G401.6 (cell line): ENCODE measurements at regions not wholly inside any gene's neighbourhood (a gene's known extent, or its start where the extent isn't known, plus 50 kb on each side); places are given as distances from the start of the nearest gene placed in this dataset.

ENCODE experiments used
- FAIRE-seq: peaks from 2 replicates; lab custom pipeline; 2012; peaks lifted over from hg19 to GRCh38; lab: Jason Lieb, UNC

DNA sequence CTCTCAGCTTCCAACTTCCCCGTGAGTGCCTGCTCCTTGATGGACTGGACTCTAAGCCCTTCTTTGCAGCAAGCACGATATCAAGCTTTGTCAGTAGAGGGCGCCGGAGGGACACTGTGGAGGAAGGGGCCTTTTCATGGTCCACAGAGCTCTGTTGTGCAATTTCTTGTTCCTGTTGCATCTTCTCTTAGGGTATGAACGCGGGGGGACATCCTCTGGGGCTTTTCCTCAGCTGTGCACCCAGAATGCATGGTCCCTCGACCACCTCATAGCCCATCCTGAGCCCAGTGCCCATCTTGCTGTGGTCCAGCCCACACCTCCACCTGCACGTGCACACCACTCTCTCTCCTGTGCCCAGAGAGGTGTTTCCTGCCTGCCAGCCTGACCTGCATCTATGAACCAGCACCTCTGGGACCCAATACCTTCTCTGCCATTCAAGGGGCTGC lies 556.8 kb downstream of the PTPRU start:
- no peak for FAIRE-seq

- FAIRE-seq = no peak
Observed at GRCh38 chr1:29789910-29790247, 553.6 kb downstream of the PTPRU start.

- FAIRE-seq = no peak
Observed at GRCh38 chr1:29789221-29789909, 553.0 kb downstream of the PTPRU start.

- no peak for FAIRE-seq
Observed at GRCh38 chr1:29786791-29787732, 550.7 kb downstream of the PTPRU start.

GRCh38 chr1:29786195-29786594 lies 549.9 kb downstream of the PTPRU start:
- FAIRE-seq = no peak

- FAIRE-seq = no peak
Observed at GRCh38 chr1:29785554-29785953, 549.2 kb downstream of the PTPRU start.

DNA sequence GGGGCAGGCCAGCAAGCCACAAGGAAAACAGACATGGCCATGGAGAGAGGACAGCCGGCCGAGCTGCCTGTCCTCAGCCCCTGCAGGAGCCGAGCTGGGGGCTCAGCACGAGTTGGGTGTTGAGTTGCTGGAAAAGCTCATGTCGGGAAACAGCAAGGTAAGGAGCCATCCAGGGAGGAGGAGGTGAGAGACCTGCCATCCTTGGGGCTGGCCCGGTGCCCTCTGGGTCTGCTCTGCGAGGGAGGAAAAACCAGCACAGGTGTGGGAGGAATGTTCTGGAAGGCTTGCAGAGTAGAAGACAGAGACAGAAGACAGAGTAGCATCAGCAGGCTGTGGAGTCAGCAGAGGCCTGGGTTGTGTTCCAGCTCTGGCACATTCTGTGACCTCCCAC lies 548.8 kb downstream of the PTPRU start:
- no peak for FAIRE-seq

- FAIRE-seq = no peak
Observed at GRCh38 chr1:29784276-29785136, 548.2 kb downstream of the PTPRU start.

- no peak for FAIRE-seq
Observed at GRCh38 chr1:29783508-29784275, 547.4 kb downstream of the PTPRU start.

- no peak for FAIRE-seq
Observed at GRCh38 chr1:29782846-29783507, 546.7 kb downstream of the PTPRU start.

- no peak for FAIRE-seq
Observed at GRCh38 chr1:29779146-29779545, 542.8 kb downstream of the PTPRU start.

DNA sequence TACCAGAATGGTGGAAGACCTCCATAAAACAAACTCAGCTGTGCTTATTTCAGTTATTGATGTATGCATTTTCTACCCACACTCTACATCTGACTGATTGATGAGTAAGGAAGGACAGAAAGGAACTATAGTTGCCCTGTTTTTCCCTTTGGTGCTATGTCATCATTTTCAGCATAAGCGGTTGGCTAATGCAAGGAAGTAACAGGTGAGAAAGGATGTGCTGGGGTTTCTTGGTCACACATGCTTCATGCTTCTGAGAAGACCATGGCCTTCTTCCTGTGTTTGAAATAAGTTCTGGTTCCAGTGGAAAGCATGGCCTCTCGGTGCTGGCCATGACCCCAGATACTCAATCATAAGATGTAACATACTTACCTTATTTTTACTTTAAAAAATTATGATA lies 541.2 kb downstream of the PTPRU start:
- FAIRE-seq = no peak

DNA sequence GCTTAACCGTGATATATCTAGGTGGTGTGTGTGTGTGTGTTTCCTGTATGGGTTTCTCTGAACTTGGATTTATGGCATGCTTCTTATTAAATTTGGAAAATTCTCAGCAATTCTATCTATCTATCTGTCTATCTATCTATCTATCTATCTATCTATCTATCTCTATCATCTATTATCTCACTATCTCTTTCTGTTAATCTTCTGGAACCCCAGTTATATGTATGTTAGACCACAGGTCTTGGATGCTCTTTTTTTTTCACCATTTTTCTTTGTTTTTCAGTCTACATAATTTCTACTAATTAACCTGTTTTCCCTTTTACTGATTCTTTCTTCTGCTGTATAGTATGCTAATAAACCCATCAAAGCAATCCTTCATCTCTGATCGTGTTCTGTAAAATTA lies 538.0 kb downstream of the PTPRU start:
- FAIRE-seq = no peak

DNA sequence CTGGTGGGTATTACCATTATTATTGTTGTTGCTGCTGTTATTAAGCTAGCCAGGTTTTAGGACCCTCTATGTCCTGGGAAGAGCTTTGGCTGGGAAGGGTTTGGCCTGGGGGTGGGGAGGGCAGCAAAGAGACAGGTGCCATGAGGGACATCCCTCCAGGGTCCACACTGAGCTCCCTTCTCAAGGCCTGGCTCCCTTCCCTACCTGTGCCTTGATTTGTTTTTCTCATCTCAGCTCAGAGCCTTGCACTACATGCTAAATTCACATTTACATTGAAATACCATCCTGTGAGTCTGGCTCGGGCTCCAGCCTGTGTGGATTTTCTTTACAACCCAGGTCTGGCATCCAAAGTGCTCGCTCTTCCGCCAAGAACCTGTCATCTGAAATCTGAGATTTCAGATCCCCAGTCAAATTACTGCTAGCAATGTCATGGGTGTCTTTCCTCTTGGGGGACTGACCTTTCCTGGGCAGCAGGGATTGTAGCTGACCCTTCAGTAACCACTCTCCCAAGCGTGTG lies 536.3 kb downstream of the PTPRU start:
- FAIRE-seq = no peak

DNA sequence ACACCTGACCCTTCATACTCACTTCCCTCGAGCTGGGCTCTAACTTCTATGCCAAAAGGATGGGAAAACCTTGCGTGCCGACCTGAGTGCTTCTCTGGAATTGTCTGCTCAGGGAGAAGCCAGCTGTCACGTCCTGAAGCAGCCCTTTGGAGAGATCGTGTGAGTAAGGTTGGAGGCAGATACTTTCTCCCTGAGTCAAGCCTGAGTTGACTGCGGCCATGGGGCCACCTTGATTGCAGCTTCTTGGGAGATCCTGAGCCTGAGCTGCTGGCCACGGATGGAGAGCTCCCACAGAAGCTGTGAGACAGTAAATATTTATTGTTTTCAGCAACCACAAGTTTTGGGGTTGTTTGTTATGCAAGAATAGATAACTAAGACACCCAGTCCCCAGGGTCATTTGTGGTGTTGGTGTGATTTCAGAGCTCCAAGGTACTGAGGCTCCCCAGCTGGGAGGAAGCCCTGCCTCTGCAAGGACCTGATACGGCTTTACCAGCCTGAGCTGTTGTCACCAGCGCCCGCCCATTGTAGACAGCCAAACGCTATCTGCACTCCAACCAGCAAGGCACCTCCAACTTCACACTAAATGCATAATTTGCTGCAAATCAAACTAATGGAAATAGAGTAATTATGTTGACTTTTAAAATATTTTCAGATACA lies 531.6 kb downstream of the PTPRU start:
- no peak for FAIRE-seq

GRCh38 chr1:29767088-29767685 lies 530.9 kb downstream of the PTPRU start:
- no peak for FAIRE-seq

DNA sequence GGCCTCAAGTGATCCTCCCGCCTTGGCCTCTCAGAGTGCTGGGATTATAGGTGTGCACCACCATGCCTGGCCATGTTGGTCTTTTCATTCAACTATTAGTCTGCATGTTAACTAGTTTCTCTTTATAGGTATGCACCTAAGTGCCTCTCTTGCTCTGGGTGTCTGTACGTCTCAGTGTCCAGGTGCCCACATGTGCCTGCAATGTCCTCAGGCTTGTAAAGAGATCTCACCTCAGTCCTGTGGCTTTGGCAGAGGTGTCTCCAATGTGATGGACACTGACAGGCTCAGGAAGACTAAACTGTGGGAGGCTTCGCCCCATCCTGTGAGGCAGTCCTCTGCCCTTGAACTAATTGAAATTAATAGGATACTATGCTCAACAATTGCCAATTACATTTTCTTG lies 526.3 kb downstream of the PTPRU start:
- no peak for FAIRE-seq

DNA sequence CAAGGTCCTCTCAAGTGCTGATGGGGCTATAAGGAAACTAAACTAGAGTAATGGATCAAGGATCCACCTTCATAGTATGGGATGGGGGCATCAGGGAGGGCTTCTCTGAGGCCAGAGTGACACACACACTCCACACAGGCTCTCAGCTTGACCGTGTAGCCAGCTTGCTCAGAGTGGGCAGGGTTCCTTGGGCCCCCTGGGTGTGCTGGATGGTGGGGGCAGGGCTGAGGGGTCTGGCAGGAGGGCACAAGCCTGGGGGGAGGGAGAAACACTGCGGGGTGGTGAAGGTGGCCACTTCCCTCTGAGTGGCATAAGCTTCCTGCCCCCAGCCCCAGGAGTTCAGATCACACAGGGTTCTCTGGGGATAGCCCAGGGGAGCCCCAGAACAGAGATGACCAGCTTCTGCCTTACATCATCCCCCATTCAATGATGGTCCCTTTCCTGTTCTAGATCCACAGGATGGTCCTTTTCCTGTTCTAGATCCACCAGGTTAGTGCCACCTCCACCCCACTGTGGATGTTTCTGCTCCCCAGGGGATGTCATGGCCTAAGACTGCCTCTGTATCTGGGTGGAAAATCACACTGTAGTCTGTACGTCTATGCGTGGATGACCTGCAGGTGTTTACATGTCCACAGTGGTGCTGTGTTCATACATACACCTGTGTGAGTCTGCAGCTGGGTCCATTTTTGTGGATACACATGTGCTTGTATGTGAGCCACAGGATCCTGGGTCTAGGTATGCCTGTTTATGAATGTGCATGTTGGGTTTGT lies 525.0 kb downstream of the PTPRU start:
- no peak for FAIRE-seq

- no peak for FAIRE-seq
Observed at GRCh38 chr1:29760067-29760564, 523.8 kb downstream of the PTPRU start.
